Liver (tissue), 8 donors: ENCODE measurements at regions not wholly inside any gene's neighbourhood (a gene's known extent, or its start where the extent isn't known, plus 50 kb on each side); places are given as distances from the start of the nearest gene placed in this dataset.

Source experiments
- DNase-seq: peaks from one replicate; pipeline ENCODE4 v3.0.0-alpha.2; 2017; ENCODE audit warnings: low spot score
- H3K27ac ChIP-seq, 2 donors: one replicate each; pipeline ENCODE4 v1.7.0; 2013; ENCODE audit warnings: inconsistent platforms in 2 of 2, low read length in 2 of 2, control low read depth in 1 of 2, low read depth in 1 of 2, mild to moderate bottlenecking in 1 of 2
- H3K27me3 ChIP-seq, 4 donors: one replicate each; pipeline versions ENCODE4 v1.6.1 to v1.7.0; 2013; ENCODE audit warnings: low read length in 3 of 4, inconsistent platforms in 1 of 4, mild to moderate bottlenecking in 1 of 4, moderate library complexity in 1 of 4; ENCODE audit not compliant: control insufficient read depth in 4 of 4, insufficient read depth in 4 of 4
- H3K36me3 ChIP-seq, 4 donors: one replicate each; pipeline versions ENCODE4 v1.6.1 to v1.7.0; 2013; ENCODE audit warnings: low read length in 3 of 4, mild to moderate bottlenecking in 3 of 4, low read depth in 1 of 4, moderate library complexity in 1 of 4; ENCODE audit not compliant: control insufficient read depth in 4 of 4, insufficient read depth in 3 of 4
- H3K4me1 ChIP-seq, 4 donors: one replicate each; pipeline versions ENCODE4 v1.6.1 to v1.7.0; 2013; ENCODE audit warnings: low read length in 3 of 4, mild to moderate bottlenecking in 3 of 4, moderate library complexity in 1 of 4; ENCODE audit not compliant: control insufficient read depth in 4 of 4, insufficient read depth in 4 of 4
- H3K4me3 ChIP-seq, 3 donors: one replicate each; pipeline versions ENCODE4 v1.6.1 to v1.7.0; 2013; ENCODE audit warnings: low read length in 3 of 3, control low read depth in 1 of 3, low read depth in 1 of 3, mild to moderate bottlenecking in 1 of 3
- H3K9ac ChIP-seq, 2 donors: one replicate each; pipeline ENCODE4 v1.7.0; 2013; ENCODE audit warnings: low read length in 2 of 2, mild to moderate bottlenecking in 2 of 2, moderate library complexity in 2 of 2, control low read depth in 1 of 2, low read depth in 1 of 2
- H3K9me3 ChIP-seq, 4 donors: one replicate each; pipeline versions ENCODE4 v1.6.1 to v1.7.0; 2013; ENCODE audit warnings: low read length in 3 of 4; ENCODE audit not compliant: control insufficient read depth in 4 of 4
- ATF3 ChIP-seq: IDR thresholded peaks from 2 replicates; pipeline ENCODE4 v1.6.1; 2016; ENCODE audit warnings: antibody characterized with exemption
- CTCF ChIP-seq: fragments of 150-350 bp; IDR thresholded peaks from 2 replicates; pipeline ENCODE4 v1.5.1; 2017; ENCODE audit warnings: improper control_type of control experiment, low read depth, low read length; ENCODE audit not compliant: missing input control
- EGR1 ChIP-seq, 2 donors: IDR thresholded peaks; 2 replicates each; pipeline ENCODE4 v1.6.1; 2016 to 2018; ENCODE audit warnings: antibody characterized with exemption in 2 of 2, low read depth in 2 of 2
- FOXA1 ChIP-seq: IDR thresholded peaks from 2 replicates; pipeline ENCODE4 v1.6.1; 2016; ENCODE audit warnings: antibody characterized with exemption
- GABPA ChIP-seq, 2 donors: IDR thresholded peaks in 1 of 2; conservative IDR thresholded peaks in 1 of 2; 2 replicates each; pipeline ENCODE4 v1.6.1; 2016; ENCODE audit warnings: antibody characterized with exemption in 2 of 2, mild to moderate bottlenecking in 1 of 2, moderate library complexity in 1 of 2
- HNF4A ChIP-seq, 2 donors: conservative IDR thresholded peaks; 2 replicates each; pipeline ENCODE4 v1.6.1; 2016; ENCODE audit warnings: antibody characterized with exemption in 2 of 2, mild to moderate bottlenecking in 2 of 2
- HNF4G ChIP-seq: IDR thresholded peaks from 2 replicates; pipeline ENCODE4 v1.6.1; 2016; ENCODE audit warnings: antibody characterized with exemption
- JUND ChIP-seq, 2 donors: IDR thresholded peaks; 2 replicates each; pipeline ENCODE4 v1.6.1; 2016; ENCODE audit warnings: antibody characterized with exemption in 2 of 2
- MAX ChIP-seq: IDR thresholded peaks from 2 replicates; pipeline ENCODE4 v1.6.1; 2016; ENCODE audit warnings: antibody characterized with exemption
- NR2F2 ChIP-seq: IDR thresholded peaks from 2 replicates; pipeline ENCODE4 v1.6.1; 2016; ENCODE audit warnings: antibody characterized with exemption
- RAD21 ChIP-seq, 2 donors: IDR thresholded peaks; 2 replicates each; pipeline ENCODE4 v1.6.1; 2016; ENCODE audit warnings: antibody characterized with exemption in 2 of 2, mild to moderate bottlenecking in 2 of 2
- REST ChIP-seq: IDR thresholded peaks from 2 replicates; pipeline ENCODE4 v1.6.1; 2016; ENCODE audit warnings: antibody characterized with exemption, mild to moderate bottlenecking
- SP1 ChIP-seq: IDR thresholded peaks from 2 replicates; pipeline ENCODE4 v1.6.1; 2018; ENCODE audit warnings: antibody characterized with exemption, mild to moderate bottlenecking
- TAF1 ChIP-seq: conservative IDR thresholded peaks from 2 replicates; pipeline ENCODE4 v1.6.1; 2016; ENCODE audit warnings: antibody characterized with exemption, mild to moderate bottlenecking
- WGBS: extraction: QIAGEN DNeasy Blood & Tissue Kit; methylation state at CpG from one replicate; pipeline ENCODE4 v1.1.7; 2013; 5-methylcytosine and 5-hydroxymethylcytosine counted together
- donor health status: healthy.
- donor health status: healthy.
- donor health status: healthy.
- donor health status: healthy.
- donor health status: healthy.

- Histone ChIP-seq H3K4me3 (no peak overlapping the region), H3K9me3 (no peaks in the 10 kb centered on the region), H3K4me1 (no peaks in the 10 kb centered on the region), H3K36me3 (no peaks in the 10 kb centered on the region), H3K9ac (no peak overlapping the region), H3K27me3 (no peaks in the 10 kb centered on the region), H3K27ac (no peak overlapping the region)
- DNase-seq, result no peak
- TF ChIP-seq REST, result no peak
- no peak for TF ChIP-seq EGR1 (IDR thresholded peaks at IDR 0.05; ENCODE audit: low read depth in 2 of 2)
- no peak for TF ChIP-seq JUND (IDR thresholded peaks at IDR 0.05)
- TF ChIP-seq RAD21 (IDR thresholded peaks at IDR 0.05), result no peak
- TF ChIP-seq MAX, result no peak
- no peak for TF ChIP-seq CTCF
- no peak for TF ChIP-seq HNF4A (conservative IDR thresholded peaks at IDR 0.05)
- no peak for TF ChIP-seq TAF1
- no peak for TF ChIP-seq HNF4G
Observed at GRCh38 chr2:12610314-12610713, 106.4 kb upstream of the TRIB2 start.

GRCh38 chr2:12612168-12612567 is 104.6 kb upstream of the TRIB2 start:
- TF ChIP-seq SP1, result no peak
- no peak for TF ChIP-seq EGR1 (IDR thresholded peaks at IDR 0.05; ENCODE audit: low read depth in 2 of 2)
- no peak for TF ChIP-seq ATF3
- Histone ChIP-seq H3K9ac (no peak overlapping the region), H3K27ac (no peak overlapping the region), H3K4me3 (no peak overlapping the region), H3K4me1 (no peaks in the 10 kb centered on the region), H3K27me3 (no peaks in the 10 kb centered on the region), H3K36me3 (no peaks in the 10 kb centered on the region), H3K9me3 (no peaks in the 10 kb centered on the region)
- WGBS, result 74% methylated on average over 2 of the region's 2 CpGs
- no peak for DNase-seq

GRCh38 chr2:12612671-12613070 is 104.1 kb upstream of the TRIB2 start:
- H3K9ac ChIP-seq, result no peak overlapping the region
- no peak overlapping the region for H3K4me3 ChIP-seq
- H3K27me3 ChIP-seq, result no peaks in the 10 kb centered on the region
- TF ChIP-seq JUND (IDR thresholded peaks at IDR 0.05) (no peak), FOXA1 (no peak), REST (no peak), GABPA (IDR thresholded peaks at IDR 0.05 in 1 of 2, conservative IDR thresholded peaks at IDR 0.05 in 1 of 2) (no peak), NR2F2 (no peak), RAD21 (IDR thresholded peaks at IDR 0.05) (no peak), HNF4A (conservative IDR thresholded peaks at IDR 0.05) (no peak)
- DNase-seq, result no peak
- no peaks in the 10 kb centered on the region for H3K4me1 ChIP-seq
- H3K36me3 ChIP-seq, result no peaks in the 10 kb centered on the region
- H3K9me3 ChIP-seq, result no peaks in the 10 kb centered on the region
- 78% methylated on average over 2 of the region's 2 CpGs for WGBS
- no peak overlapping the region for H3K27ac ChIP-seq
